ENCODE measurements at regions not wholly inside any gene's neighbourhood (a gene's known extent, or its start where the extent isn't known, plus 50 kb on each side); places are given as distances from the start of the nearest gene placed in this dataset.
"Not testable (repeated sequence)": the region's sequence is repeated elsewhere in the genome, so short reads cannot be mapped to it uniquely, and the experiment has no call there.

DNA sequence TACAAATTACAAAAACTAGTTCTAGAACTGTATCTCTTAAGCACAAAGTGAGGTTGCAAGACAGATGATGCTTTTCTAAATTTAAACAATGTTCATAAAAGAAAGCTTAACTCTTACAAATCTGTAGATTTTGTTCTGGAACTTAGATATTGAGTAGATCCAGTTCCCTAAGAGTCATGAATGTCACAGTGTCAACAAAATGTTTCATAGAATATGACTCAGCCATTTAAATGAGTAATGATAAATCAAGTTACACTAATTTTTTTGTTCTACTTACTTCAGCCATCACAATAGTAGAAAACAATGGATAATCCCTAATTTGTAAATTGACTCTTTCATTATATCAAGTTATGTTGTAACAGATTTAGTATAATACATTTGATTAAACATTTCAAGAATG is 239.7 kb downstream of the MEF2C start:
- ChIA-PET POLR2A (no interaction called here), CTCF (interaction anchor here (1.2 kb wide), 1 partner anchor 48 kb away, joined by 3 read pairs; no protein-coding TSS in a partner anchor)

DNA sequence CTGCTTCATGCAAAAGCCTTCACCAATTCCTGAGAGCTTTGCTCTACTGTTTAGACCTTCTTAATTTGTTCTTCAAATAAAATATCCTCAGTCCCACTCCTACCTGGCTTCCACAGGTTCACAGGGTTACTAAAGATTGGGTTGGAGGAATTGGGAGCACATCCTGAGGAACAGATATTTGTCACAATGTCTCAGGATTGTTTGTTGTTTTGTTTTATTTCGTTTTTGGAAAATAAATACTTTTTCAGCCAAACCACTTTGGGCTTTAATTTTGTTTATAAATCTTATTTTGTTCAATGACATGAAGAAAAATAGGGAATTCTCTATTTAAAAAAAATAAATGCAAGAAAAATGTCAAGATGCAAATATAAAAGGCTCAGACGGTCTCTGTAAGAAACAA is 249.0 kb downstream of the MEF2C start:
- ChIA-PET CTCF (no interaction called here), POLR2A (no interaction called here)

DNA sequence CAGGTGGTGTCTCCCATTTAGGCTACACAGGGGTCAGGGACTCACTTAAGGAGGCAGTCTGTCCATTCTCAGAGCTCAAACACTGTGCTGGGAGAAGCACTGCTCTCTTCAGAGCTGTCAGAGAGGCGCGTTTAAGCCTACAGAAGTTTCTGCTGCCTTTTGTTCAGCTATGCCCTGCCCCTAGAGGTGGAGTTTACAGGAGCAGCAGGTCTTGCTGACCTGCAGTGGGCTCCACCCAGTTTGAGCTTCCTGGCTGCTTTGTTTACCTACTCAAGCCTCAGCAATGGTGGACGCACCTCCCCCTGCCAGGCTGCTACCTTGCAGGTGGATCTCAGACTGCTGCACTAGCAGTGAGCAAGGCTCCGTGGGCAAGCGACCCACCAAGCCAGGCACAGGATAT is 260.1 kb downstream of the MEF2C start:
- CTCF ChIA-PET: interaction anchor here (0.6 kb wide), 1 partner anchor 286 kb away, joined by 3 read pairs; no protein-coding TSS in a partner anchor
- POLR2A ChIA-PET: not testable (repeated sequence)

DNA sequence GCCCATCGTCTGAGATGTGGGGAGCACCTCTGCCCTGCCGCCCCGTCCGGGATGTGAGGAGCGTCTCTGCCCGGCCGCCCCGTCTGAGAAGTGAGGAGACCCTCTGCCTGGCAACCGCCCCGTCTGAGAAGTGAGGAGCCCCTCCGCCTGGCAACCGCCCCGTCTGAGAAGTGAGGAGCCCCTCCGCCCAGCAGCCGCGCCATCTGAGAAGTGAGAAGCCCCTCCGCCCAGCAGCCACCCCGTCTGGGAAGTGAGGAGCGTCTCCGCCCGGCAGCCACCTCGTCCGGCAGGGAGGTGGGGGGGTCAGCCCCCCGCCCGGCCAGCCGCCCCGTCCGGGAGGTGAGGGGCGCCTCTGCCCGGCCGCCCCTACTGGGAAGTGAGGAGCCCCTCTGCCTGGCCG is 267.2 kb downstream of the MEF2C start:
- CTCF ChIA-PET, POLR2A ChIA-PET: not testable (repeated sequence)

DNA sequence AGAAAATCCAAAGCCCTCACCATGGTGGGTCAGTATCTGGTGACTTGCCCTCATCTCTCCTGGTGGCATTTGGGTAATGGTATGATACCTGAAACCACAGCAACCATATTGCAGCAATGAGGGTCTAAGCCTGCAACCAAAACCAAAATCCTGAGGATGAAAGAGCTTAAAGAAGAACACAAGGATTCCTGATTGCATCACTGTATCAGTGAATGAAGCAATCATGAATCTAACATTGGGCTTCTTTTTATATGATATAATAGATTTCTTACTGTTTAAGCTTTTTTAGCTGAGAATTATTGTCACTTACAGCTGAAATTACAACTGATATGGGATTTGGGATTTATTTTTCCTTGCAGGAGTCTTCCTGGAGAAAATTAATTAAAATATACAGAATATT is 269.9 kb downstream of the MEF2C start:
- ChIA-PET POLR2A (no interaction called here), CTCF (no interaction called here)

DNA sequence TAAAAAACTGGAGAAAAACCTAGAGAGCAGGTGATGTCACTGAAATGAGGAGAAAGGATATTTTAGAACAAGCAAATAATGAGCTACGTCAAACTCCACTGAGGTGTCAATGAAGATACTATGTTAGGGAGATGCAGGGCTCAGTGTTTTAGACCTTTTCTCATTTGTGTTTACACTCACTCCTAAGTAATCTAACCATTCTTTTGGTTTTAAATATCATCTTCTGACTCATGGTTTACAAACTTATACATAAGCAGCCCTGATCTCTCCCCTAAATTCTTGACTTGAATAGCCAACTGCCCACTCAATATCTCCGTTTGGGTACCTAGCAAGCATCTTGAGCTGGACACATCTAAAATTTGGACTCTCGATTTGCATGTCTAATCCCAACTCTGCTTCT is 272.4 kb downstream of the MEF2C start:
- CTCF ChIA-PET: no interaction called here
- POLR2A ChIA-PET: no interaction called here

DNA sequence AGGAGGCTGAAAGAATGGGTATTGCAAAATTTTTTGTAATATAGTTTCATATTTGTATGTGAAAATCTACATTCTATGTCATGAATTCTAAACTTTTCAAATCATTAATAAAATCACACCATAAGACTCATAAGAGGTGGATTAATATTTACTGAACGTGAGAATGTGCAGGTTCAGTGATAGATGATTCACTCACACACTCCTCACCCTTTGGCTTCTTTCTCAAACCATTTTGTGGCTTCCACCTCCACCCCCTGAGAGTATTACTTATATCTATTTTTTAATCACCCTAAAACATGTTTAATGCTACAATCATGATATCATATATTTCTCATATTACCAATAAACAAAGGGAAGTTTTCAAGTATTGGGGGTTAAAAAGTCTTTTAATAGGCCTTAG is 275.5 kb downstream of the MEF2C start:
- ChIA-PET POLR2A (no interaction called here), CTCF (no interaction called here)

DNA sequence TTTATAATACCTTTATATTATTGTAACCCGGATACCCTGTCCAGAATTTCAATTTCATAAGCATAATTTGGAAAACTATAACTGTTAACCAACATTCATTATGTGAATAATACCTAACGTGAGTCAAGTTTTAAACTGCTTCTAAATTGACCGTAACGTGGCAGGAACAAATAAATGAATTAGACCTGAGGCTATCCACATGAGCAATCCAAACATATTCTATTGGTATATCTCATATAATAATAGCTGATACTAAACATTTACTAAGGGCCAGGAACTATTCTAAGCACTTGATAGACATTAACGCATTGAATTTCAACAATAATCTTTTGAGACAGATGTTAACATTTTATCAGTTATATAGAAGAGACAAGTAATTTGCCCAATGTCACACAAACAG is 276.4 kb downstream of the MEF2C start:
- ChIA-PET CTCF (no interaction called here), POLR2A (no interaction called here)

DNA sequence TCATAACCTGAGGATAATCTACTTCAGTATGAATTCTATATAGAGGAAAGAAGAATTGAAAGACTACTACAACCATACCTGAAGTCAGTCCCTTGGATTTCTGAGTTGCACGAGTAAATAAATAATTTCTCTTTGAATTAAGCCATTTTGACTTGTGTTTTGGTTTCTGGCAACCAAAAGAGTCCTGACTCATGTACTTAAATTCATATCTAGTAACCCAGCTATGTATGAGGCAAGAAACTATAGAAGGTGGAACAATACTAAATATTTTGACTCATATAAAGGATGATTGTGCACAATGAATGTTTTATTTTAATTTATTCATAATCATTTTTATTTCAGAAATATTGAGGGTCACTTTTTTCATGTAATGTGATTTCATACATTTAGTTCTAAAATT is 276.8 kb downstream of the MEF2C start:
- POLR2A ChIA-PET: no interaction called here
- CTCF ChIA-PET: no interaction called here

DNA sequence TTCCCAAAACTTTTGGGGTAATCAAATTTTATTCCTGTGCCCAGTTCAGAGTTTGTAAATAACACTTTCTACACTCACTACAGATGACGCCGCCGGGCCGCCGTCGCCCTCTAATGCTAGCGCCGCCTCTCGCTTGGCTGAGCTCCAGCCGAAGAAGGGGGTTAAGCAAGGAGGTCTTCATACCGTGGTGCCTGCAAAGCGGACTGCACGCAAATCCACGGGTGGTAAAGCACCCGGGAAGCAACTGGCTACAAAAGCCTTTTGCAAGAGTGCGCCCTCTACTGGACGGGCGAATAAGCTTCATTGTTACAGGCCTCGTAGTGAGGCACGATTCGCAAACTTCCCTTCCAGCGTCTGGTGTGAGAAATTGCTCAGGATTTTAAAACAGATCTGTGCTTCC is 280.4 kb downstream of the MEF2C start:
- ChIA-PET POLR2A (no interaction called here), CTCF (no interaction called here)

DNA sequence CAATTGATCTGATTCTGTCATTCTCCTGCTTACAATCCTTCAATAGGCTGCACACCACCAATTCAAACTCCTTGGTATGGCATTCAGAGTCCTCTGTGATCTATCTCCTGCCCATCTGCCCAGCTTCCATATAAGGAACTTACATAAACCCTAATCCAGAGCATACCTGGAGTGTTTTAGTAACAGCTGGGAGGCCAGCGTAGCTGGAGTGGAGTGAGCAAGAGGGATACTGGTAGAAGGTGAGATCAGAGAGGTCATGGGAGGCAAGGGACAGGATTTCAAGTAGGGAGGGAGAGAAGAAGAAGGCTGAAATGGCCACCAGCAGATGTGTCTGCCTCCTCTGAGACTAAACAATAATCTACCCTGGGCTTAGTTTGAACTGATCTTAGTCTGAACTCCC is 288.5 kb downstream of the MEF2C start:
- POLR2A ChIA-PET: no interaction called here
- CTCF ChIA-PET: no interaction called here

DNA sequence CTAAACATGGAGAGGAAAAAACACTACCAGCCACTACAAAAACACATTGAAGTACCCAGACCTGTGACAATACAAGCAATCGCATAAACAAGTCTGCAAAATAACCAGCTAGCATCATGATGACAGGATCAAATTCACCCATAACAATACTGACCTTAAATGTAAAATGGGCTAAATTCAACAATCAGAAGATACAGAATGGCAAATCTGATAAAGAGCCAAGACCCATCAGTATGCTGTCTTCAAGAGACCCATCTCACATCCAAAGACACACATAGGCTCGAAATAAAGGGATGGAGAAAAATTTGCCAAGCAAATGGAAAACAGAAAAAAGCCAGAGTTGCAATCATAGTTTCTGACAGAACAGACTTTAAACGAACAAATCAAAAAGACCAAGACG is 294.4 kb downstream of the MEF2C start:
- CTCF ChIA-PET: no interaction called here
- POLR2A ChIA-PET: no interaction called here

DNA sequence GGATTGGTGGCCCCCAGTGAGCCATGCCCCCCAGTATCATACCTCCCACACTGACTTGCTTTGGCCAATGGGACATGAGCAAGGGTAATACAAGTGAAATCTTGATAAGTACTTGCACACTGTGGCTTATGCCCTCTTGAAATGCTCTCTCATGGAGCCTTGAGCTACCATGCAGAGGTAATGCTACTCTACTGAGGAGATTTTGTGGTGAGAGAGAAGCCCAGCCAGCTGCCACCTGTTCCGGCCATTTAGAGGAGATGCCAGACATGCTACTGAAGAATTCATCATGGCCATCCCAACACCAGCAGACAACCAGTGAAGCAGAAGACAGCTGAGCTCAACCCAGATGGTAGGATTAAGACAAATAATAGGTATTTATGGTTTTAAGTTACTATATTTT is 299.5 kb downstream of the MEF2C start:
- POLR2A ChIA-PET: no interaction called here

DNA sequence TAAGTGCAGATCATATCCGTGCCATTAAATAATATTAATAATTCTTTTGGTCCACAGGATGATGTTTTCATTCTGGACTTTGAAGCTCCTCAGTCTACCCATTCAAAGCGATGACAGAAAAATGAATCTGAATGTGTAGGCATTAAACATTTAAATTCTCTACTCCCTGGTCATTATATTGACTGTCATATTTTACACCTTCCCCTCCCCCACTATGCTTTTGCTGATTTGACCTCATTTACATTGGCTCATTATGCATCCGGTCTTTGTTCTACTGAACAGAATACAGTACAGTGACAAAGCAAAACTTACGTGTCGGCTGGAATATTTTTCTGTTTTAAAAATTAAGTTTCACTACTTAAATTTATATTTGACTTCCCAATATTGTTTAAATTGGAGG is 289.7 kb upstream of the TMEM161B start:
- ChIA-PET POLR2A (no interaction called here), CTCF (no interaction called here)

More for the DNA sequence above, 299.5 kb downstream of the MEF2C start:
- CTCF ChIA-PET: no interaction called here

DNA sequence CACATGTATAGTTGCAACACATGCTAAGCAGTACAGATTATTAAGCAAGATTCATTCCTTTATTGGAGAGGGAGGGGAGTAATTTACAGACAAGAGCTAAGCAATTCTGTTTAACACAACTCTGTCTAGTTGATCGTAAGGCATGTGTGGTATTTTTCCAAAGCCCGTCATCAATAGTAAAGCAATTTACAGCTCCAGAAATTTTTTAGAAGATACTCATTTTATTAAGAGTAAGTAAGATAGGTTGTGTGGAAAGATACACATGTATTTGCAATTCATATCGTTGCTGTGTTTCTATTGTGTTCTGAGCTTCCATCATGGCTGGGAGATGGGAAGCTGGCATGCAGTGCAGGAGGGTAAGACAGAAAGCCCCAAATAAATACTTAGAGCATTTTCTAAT is 289.2 kb upstream of the TMEM161B start:
- ChIA-PET POLR2A (no interaction called here), CTCF (no interaction called here)

DNA sequence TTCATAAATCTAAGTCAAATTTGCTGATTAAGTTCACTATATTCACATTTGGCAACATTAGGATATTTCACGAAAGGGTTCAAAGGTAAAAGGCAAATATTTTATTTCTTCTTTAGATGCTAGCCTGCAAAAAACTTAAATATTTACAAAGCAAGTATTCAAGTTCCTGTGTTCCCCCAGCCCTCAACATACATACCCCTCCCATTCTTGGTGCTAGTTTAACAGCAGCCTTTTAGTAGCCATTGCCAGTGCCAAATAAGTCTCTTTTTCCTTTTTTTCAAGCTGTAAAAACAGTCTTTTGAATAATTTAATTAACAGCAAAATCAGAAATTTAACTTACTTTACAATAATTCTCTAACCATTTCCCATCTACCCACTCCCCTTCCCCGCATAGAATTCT is 288.5 kb upstream of the TMEM161B start:
- POLR2A ChIA-PET: no interaction called here
- CTCF ChIA-PET: no interaction called here

DNA sequence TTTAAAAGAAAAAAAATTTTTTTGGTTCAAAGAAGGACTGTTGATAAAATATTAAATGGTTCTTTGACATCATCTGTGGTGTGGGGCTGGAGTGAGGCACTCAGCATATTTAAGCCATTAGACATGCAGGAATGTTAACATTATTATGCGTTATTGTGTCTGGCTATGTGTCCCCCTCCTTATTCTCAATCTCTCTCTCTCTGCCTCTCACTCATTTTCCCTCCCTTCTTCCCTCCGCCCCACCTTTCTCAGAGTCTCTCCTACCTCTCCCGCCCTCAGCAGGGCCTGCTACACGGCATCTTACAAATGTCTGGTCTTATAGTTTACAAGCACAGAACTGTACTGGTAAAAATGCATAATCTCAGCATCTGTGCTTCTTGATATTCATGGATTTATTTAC is 287.8 kb upstream of the TMEM161B start:
- ChIA-PET CTCF (no interaction called here), POLR2A (no interaction called here)

DNA sequence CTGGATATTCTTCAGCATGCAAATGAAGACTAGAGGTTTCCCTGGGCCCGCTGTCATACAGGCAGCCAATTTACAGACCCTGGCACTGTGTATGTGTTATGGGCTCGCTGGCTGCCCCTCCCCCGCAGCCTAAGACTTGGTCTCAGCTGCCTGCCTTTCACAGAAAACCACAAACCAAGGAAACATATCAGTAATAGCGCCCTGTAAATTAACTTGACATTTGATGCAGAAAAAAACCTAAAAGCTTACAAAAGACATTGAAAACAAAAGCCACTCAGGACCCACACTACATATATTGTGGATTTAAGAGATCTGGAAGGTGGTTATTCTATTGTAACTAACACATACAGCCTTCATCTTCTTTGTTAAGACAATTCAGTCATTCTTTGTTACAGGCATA is 287.0 kb upstream of the TMEM161B start:
- CTCF ChIA-PET: no interaction called here
- POLR2A ChIA-PET: no interaction called here

DNA sequence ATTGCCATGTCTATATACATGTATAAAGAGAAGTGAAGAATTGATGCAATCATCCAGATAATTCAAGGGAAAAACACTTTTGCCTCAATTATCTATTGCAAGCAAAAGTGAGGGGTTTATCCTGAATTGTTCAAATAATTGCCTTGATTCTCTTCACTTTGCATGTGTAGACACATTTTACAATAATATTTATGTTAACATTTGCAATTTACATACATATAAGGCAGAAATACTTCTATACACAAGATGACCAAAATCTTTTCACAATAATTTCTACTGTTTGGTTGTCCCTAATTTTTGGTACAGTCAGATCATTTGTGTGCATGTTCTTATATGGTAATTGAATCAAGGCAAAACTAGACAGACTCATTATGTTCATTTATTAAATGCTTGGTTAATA is 285.3 kb upstream of the TMEM161B start:
- ChIA-PET CTCF (no interaction called here), POLR2A (no interaction called here)

DNA sequence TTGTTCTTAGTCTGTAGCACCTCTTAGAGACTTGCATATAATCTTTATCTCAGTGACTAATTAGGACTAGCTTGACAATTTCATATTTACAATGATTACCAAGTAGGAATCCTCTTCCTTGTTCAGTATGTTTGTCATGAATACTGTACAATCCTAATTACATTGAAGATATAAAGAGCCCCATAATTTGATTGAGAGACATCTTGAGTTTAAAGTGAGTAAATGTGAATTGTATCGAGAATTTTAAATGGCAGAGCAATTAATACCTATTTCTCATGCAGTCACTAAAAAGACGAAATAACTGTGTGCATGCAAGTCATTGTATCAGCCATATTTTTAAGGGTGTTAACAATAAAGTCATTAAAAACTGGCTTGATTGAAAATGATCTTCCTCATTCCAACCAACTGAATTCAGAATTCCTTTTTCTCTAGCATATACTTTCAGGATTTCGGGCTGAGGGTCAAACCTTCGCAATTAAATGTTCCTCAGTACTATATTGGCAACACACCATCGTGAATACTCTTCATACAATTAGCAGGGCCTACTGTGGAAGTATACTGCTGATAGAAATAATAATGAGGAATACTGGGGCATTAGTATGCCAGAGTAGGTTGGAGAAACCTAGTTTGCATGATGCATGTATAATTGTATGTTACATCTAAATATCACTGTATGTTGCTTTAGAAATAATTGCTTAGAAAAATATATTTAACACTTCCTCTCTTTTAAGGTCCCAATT is 284.7 kb upstream of the TMEM161B start:
- CTCF ChIA-PET: no interaction called here
- POLR2A ChIA-PET: no interaction called here

DNA sequence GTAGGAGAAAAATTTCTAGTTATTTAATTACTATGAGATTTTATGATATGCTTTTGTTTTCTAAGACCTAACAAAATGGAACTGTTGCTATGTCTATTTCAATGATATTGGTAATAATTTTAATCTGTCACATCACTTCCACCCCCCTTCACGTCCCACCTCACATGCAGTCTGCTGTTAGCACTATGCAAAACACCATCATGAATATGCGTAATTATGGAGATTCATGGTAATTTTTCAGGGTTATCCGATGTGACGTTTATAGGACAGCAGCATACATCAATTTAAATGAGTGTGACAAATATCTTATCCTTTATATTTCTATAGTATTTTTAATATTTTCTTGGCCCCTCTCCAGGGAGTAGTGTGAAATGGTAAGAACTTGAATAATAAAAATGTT is 283.8 kb upstream of the TMEM161B start:
- ChIA-PET POLR2A (no interaction called here), CTCF (no interaction called here)

DNA sequence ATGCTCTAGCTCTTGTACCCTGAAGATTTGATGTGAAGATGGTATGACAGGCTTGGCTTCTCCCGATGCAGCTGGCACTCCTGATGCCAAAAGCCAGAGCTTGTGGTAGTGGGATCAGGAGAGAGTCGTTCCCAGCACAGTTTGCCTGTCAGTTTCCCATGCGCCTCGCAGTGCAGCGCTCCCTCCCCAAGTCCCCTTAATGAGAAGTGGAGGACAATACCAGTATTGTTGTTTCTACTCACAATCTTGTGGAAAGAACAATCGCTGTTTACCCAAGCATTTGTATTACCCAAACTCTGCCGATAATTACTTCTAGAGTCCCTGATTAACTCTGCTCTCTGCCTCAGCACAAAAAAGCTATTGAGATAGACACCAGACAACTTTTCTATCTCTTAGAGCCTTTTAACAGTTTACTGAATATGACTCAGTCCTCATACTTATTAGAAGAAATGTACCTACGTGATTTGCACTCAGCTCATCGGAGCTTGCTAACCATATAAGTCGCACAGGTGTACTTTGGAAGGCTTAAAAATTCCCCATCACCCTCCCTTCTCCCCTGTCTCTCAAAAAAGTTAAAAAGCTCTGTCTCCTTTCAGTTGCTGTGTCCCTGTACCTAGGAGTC is 283.2 kb upstream of the TMEM161B start:
- ChIA-PET CTCF (no interaction called here), POLR2A (no interaction called here)
